Breast epithelium (tissue), 3 donors: ENCODE measurements at regions not wholly inside any gene's neighbourhood (a gene's known extent, or its start where the extent isn't known, plus 50 kb on each side); places are given as distances from the start of the nearest gene placed in this dataset.

Source experiments
- POLR2A ChIP-seq: fragments of 450-650 bp; IDR thresholded peaks from one replicate; pipeline ENCODE4 v1.6.1; 2016; ENCODE audit warnings: antibody characterized with exemption, mild to moderate bottlenecking, moderate library complexity
- TF ChIP-seq, protein P1 (sequence below), 3 donors: fragments of 450-650 bp; IDR thresholded peaks; one replicate each; pipeline ENCODE4 v1.5.1; 2016 to 2017; ENCODE audit warnings: antibody characterized with exemption in 3 of 3, mild to moderate bottlenecking in 3 of 3, moderate library complexity in 3 of 3

DNA sequence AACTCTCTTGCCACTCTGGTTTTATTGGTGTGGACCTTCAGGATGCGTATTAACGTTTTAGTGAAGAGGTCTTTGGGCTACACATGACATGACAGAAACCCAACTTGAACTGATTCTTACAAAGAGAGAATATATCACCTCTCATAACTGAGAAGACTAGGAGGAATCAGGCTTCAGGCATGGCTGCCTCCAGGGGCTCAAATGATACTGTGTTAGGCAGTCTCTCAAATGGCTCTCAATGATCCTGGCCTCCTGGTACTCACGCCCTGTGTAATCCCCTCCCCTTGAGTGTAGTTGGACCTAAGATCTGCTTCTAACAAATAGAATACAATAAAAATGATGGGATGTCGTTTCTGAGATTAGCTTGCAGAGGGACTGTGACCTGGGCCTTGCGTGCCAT is 58.5 kb upstream of the SYPL1 start:
- TF ChIP-seq, protein P1, sequence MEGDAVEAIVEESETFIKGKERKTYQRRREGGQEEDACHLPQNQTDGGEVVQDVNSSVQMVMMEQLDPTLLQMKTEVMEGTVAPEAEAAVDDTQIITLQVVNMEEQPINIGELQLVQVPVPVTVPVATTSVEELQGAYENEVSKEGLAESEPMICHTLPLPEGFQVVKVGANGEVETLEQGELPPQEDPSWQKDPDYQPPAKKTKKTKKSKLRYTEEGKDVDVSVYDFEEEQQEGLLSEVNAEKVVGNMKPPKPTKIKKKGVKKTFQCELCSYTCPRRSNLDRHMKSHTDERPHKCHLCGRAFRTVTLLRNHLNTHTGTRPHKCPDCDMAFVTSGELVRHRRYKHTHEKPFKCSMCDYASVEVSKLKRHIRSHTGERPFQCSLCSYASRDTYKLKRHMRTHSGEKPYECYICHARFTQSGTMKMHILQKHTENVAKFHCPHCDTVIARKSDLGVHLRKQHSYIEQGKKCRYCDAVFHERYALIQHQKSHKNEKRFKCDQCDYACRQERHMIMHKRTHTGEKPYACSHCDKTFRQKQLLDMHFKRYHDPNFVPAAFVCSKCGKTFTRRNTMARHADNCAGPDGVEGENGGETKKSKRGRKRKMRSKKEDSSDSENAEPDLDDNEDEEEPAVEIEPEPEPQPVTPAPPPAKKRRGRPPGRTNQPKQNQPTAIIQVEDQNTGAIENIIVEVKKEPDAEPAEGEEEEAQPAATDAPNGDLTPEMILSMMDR (IDR thresholded peaks at IDR 0.05) = no peak
- TF ChIP-seq POLR2A = no peak
